ENCODE measurements at regions not wholly inside any gene's neighbourhood (a gene's known extent, or its start where the extent isn't known, plus 50 kb on each side); places are given as distances from the start of the nearest gene placed in this dataset.

DNA sequence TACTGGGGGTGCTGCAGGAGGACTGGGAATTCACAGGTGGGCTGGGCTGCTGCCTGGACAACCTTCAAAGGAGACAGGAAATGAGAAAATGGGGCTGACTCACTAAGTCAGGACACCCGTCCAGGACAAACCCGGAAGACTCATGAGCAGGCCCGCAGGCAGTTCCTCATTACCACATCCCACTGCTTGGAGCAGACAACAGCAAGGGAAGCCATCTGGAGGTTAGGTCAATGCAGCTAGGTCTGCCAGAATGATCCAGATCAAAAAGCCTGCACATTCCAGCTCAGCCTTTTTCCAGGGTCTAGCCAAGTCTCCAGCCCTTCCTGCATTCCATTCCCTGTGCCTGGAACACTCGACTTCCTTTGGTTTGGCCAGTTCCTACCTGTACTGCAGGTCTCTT lies 536.5 kb upstream of the CDH11 start:
- no peak for DNase-seq

DNA sequence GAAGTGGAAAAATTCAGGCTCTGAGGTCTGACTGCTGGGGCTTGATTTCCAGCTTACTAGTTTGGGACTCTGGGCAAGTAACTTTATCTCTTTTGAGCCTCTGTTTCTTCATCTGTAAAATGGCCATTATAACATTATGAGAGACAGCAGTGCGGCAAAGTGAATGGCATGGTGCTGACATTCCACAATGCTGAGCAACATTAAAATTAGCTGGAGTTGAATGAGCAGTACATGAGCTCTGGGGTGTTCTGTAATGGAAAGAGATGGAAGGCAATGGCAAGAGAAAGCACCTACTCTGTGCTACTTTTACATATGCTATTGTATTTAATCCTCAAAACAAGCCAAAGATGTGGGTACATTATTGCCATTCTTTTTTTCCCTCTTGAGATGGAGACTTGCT lies 535.7 kb upstream of the CDH11 start:
- DNase-seq = no peak

DNA sequence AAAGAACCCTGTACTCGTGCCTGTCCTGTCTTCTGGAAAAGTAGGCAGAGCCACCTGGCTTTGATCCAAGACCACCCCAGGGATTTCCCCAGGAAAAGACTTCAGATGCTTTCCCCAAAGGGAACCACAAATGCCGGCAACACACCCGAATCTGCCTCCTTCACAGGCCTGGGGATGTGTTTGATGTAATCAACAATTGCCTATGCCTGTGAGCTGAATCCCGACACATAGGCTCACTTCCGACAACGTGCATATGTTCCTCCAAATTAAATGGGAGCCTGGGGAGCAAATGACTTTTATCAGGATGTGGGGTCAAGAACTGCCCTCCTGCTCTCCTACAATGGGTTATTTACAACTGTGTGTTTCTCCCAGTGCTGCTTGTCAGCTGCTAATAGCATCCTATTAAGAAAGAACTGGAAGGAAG lies 535.2 kb upstream of the CDH11 start:
- DNase-seq = no peak

DNA sequence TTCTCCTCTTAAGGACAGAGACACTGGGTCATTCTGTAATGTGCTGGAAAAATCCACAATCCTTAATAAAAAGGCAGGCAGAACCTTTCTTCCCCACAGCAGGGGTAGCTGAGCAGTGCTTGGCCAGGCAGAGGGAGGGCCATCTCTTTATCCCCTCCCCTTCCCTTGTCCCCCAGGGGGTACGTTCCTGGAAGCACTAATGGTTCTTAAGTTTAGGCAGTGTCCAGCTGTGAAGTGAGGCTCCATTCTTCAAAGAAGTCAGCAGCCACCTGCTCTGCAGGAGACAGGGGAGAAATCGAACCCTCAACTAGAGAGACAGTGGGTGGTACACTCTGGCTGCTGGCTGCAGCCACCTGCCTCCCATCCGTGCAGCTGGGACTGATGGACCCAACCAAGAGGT lies 533.9 kb upstream of the CDH11 start:
- no peak for DNase-seq

DNA sequence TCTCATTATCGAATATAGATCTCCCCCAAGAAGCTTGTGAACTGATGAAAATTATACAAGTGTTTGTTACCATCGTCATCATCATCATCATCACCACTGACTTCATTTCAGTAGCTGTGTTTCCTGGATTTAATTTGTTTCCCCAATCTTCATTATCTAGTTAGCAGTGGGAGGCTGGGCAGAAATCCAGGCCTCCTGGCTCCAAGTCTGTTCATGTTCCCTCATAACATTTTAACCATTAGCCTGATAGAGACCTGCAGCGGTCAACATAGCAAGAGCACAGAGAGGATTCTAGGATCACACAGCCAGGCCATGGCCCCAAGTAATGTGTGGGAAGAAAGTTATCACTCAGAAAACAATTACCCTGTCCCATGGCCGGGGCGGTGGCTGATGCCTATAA lies 526.2 kb upstream of the CDH11 start:
- no peak for DNase-seq

DNA sequence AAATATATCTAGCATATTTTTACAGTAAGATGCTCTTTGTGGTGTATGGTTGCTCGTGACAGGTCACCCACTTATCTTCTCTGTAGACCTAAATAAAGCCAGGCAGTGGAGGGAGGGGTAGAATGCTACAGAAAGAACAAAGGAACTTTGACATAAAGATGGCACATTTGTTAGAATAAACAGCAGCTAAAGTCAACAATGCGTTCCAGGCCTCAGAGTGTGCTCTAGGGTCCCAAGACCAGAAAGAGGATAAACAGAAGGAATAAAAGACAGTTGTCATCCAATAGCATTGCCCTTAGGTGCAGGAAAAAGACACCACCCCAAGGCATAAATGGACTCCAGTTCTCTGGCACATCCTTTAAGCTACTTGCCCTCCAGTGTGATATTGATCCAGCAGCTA lies 523.0 kb upstream of the CDH11 start:
- DNase-seq = no peak

DNA sequence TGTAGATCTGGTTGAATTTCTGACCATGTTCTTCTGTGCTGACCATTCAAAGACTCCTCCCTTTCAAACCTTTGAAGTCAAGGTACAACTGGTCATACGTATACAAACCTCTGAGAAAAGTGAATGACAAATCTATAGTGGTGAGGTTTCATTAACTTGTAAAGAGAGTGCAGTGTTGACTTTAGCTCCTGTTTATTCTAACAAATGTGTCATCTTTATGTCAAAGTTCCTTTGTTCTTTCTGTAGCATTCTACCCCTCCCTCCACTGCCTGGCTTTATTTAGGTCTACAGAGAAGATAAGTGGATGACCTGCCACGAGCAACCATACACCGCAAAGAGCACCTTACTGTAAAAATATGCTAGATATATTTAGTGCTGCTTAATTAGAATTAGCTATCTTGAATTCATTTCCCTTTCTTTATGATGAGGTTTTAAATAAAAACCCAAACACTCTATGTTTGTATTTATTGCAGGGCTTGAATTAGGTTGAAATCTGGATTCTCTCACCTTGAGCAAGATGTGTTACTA lies 520.0 kb upstream of the CDH11 start:
- no peak for DNase-seq

DNA sequence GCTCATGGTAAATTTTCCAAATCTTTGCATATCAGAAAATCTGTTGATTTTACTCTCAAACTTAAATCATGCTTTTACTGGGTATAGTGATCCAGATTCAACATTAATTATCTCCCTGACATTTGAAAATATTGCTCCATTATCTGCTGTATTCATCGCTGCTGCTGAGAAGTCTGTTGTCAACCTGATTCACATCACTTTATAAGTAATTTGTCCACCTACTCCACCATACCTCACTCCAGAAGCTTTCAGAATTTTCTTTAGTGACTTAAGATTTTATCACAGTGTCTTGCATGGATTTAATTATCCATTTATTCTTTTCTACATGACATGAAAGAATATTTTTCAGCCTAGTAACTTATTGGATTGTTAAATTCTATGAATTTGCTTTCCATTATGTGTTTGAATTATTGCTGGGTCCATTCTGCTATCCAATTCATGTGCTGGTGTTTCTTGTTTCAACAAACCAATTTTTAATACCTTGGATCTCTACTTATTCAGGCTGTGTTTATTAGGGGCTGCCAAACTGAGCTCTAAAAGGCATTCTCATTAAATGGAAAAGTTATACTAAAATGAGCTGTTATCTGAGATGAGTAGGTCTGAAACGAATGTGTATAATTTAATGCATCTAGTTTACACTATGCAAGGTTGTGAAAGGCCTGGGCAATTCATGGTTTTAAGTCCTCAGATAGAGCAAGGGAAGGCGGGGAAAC lies 519.3 kb upstream of the CDH11 start:
- DNase-seq = no peak

DNA sequence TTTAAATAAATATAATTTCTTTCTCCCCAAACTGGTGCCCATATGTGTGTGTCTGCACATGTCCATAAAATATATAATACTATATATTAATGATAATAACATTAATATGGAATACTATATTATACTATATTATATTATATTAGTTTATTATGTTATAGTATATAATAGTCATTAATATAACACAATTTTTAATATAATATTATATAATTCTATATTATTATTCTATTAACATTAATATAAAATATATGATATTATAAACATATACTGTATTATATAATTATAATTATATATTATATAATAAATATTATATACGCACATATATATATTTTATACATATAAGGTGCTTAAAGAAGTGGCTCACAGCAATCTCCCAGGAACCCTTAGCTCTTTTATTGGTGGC lies 513.0 kb upstream of the CDH11 start:
- no peak for DNase-seq

DNA sequence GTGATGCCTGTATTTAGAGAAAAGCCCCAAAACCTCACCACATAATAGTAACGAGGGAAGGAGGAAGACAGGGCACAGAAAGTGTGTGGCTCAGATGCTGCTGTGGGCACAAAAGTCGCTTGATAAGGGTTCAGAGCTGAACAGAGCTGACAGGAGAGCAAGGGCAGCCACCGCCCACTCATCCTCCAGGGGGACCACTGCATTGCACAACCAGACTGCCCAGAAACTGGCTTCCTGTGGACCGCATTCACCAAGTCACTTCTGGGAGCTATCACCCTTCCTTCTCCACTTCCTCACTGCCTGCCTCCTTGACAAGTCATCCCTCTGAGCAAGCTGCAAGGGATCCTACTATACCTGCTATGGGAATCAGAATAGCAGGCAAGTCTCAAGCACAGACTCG lies 512.4 kb upstream of the CDH11 start:
- no peak for DNase-seq

DNA sequence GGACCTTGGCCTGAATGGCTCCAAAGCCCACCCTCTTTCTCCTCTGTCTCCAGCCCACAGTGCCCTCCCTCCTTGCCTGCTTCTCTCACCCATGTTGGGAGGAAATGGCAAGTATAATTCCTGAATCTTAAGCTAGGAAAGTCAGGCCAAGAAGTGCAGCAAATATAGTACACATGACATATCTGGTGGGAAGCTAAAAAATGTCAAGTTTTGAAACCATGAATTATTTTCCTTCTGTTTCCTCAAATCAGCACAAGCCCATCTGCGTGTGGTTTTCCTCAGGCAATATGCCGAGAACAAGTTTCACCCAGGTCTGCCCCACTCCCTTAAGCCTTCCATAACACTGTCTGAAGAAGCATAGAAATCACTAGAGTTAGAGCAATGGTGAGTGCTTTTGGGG lies 502.8 kb upstream of the CDH11 start:
- no peak for DNase-seq

DNA sequence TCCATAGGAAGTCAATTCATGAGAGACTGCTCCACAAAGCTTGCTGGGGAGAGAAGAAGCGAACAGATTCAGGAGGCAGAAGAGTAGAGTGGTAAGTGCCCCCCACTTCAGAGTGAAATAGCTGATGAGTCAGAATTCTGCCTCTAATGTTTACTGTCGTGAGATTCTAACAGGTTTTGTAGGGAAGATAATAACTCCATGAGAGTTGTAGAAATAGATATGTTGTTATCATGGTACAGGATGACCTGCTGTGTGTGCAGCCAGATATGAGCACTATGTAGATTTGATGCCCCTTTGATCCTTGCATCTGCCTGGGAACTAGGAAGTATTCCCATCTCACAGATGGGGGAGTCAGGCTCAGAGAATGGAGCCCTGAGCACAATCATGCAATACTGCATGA lies 502.4 kb upstream of the CDH11 start:
- DNase-seq = no peak

DNA sequence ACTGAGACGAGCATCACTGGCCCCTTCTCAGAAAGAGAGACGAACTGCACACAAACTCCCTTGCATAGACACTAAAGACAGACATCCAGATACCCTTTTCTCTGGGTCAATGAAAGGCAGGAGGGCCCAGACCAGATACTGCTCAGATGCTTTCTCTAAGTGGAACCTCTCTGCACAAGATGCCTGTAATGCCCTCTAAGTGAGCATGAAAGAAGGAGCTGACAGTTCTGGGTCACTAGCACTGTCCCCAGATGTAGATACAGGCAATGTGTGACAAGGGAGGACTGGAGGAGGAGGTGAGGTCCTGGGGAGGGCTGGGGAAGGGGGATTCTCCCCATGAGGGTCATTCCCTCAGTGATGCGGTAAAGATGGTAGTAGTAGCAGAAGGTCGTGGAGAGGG lies 501.0 kb upstream of the CDH11 start:
- DNase-seq = no peak

DNA sequence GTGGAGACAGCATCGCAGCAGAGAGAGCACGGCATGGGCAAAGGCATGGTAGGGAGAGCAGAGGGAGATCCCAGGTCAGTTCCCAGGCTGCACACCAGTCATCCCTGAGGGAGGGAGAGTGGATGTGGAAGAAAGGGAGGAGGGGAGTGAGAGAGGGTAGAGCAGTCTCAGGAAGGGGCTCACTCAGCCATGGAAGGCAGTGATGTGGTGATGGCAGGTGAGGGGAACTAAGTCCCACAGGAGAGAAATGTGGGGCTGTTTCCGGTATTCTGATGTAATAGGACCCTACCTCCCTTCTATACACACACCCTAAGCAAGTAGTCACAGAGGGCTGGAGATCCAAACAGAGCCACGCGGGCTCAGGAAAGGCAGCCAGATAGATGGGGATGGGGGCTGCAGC lies 500.3 kb upstream of the CDH11 start:
- no peak for DNase-seq

DNA sequence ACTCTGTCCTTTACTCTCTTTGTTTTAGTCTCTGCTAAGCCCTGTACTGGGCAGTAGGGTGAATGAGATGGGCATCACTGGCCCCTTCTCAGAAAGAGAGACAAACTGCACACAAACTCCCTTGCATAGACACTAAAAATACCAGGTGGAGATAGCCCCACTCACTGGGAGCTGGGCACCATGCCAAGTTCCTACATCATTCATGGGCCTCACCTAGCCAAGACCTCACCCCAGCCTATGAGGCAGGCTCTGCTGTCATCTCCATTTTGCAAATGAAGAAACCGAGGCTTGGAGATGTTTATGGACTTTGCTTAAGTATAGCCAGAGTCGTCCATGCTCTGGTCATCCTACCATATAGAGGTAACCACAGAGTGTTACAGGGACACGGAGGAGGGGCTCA lies 499.8 kb upstream of the CDH11 start:
- DNase-seq = no peak

DNA sequence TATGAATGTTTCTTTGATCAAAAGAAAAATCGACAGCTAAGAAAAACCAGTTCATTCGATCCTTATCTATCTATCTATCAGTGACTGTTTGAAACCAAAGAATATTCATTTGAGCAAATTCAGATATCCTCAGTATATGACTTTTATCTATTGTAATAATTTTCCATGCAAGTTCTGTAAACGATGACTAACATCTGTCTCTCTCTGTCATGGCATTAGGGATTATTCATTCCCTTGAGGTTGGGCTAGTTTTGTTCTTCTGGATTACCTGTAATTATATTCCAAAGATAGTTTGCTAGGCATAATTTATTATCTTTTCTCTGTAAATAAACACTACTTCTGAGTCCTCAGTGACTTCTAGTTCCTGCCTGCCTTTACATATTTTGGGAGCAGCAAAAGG lies 497.7 kb upstream of the CDH11 start:
- no peak for DNase-seq

DNA sequence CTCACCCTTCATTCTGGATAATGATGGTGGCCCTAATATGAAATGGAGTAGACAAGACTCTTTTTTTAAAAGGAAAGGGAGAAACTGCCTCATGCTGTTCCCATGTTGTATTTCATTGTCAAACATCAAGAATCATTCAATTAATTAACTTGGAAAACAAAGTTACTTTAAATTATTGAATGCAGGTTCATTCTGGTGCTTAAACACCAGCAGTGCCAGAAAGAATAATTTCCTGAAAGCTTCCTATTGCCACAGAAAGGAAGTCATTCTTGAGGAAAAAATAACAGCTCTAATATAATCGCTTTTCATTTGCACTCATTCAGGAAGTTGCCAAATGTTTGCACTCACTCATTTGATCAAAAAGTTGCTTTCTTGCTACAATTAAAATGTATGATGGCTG lies 497.1 kb upstream of the CDH11 start:
- no peak for DNase-seq

DNA sequence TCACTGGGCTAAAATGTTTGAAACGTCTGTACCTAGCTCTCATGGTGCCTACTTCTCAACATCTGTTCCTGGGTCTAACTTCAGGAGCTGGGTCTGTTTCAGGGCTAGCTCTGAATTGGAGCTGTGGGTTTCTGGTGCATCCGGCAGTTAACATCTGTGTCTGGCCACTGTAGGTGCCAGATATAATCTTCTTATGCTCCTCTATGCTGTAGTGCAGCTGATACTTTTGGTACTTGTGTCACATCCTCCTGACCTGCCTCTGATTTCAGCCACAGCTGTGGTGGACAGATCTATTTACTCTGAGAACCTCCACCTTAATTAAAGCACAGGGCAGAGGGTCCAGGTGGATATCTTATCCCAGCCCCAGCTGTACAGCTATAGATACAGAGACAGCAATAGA lies 496.5 kb upstream of the CDH11 start:
- no peak for DNase-seq

DNA sequence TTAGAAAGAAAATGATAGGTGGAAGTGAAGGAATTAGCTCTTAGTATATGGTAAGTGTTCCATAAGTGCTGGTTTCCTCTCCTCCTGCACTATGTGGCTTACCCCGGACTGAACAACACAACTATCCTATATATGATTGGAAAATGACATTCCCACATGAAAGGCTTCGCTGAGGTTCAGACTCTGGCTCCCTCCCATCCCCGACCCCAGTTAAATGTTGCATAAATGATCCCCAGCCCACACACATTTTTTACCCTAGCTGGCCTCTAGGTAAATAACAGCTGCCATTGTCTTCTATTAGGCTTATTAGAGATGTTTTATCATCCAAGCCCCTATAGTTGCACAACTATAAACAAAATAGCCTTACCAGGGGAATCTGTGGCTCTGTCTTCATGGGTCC lies 495.6 kb upstream of the CDH11 start:
- no peak for DNase-seq

DNA sequence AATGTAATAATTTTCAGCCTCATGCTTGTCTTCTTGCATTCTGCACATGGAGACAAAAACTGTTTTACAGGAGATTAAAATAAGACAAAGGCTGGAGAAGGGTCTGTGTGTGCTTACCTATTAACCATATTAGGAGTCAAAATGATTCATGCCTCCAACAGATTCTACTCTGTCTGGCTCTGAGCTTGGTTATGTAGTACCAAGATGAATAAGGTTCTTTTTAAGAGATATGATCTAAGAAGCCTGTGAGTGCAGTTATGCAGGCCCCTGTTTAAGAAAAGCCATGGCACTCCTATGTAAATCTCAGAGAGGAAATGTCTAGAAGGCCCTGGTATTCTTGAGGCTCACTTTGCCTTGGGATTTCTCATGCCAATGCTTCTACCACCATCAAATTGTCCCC lies 486.6 kb upstream of the CDH11 start:
- no peak for DNase-seq

DNA sequence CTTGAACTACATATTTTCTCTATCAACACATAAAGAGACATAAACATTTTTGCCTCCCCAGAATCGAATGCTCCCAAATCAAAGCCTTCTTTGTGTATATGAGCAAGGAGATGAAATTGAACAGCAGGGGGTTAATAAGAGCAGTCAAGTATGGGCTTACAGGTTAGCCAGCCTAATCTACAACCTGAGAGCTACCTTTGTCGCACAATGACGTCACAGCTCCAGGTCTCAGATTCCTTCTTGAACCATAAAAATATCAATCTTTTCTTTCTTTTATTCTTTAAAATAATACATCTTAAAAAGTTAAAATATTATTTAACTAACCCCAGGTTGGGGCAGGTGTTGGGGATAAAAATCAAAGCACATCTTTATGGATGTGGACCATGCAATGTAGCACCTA lies 482.9 kb upstream of the CDH11 start:
- DNase-seq = no peak

DNA sequence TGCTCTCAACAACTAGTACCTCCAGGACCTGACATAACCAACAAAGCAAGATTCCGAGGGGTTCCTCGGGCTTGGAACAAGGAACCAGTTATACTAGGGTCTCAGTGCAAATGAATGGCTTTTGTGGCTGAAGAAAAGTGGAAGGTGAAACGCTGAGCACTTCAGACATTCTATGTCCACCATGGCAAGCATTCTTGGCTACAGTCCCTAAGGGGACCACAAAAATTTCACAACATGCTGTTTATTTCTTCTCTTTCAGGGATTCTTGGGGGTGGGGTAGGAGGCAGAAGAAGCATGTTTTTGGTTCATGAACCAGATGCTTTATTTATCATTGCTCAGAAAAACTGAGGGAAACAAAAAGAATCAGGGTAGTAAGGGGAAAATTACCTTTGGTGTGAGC lies 479.9 kb upstream of the CDH11 start:
- DNase-seq = no peak

DNA sequence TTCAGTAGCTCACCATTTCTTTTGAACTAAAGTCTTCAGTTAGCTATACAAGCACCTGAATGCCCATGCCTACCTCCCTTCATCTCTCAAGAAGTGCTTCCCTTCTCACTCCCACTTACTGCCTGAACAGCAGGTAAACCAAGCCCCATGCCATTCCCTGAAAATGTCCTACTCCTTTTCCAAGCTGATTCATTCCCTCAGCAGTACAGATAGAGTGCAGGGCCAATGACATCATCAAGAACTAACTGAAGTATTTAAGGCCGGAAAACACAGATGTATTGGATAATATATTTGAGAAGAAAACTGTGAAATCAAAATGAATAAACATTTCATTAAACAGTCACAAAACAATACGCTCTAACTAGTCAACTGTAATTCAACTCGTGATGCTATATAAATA lies 478.8 kb upstream of the CDH11 start:
- no peak for DNase-seq

DNA sequence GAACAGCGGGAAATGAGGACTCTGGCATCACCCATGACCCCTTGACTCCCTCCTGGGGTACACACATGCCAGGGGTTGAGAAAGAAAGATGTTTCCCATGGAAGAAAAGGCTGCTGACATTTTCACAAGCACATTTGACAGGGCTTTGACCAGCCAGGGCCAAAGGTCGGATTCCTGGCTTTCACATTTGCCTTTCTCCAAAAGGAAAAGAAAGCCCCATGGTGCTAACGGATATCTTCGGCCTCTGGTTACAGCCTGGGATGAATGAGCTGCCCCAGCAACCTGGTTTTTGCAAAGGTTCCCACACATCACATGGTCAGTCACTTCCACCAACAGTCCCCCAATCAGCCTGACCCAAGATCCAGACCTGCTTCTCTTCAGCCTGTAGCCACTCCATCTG lies 478.2 kb upstream of the CDH11 start:
- no peak for DNase-seq

DNA sequence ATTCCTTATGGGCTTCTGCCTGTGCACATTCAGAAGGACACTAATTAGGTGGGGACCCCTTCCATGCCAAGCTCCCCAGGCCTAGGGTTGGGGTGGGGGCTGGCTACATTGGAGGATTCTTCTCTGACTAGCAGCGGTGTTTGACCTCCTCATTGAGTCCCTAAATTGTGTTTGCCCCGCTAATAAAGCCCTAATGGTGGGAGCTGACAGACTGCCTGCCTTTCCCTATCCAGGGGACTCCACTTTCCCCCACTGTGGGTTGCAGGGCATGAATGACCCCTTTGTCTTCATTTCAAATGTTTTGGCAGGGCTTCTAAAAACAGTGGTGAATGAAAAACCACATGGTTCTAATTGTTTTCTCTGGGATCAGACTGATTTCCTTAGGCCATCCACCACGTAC lies 476.8 kb upstream of the CDH11 start:
- no peak for DNase-seq

DNA sequence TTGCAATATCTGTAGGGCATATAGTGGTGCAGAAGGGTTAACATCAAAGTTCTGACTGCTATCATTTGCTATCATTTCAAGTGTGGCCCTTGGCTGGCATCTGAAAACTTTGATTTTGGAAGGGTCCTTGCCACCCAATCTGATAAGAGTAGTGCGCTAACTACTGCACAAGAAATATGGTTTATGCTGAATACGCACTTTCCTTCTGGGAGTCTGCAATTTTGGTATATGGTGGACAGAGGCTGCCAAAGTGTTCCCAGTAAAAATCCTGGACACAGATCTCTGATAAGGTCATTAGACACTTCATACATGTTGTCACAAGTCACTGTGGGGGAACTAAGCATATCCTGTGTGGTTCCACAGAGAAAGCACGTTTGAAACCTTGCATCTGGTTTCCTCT lies 461.6 kb upstream of the CDH11 start:
- no peak for DNase-seq
